HEK293T (cell line): ENCODE measurements at regions not wholly inside any gene's neighbourhood (a gene's known extent, or its start where the extent isn't known, plus 50 kb on each side); places are given as distances from the start of the nearest gene placed in this dataset.

ENCODE experiments used
- BHLHE40 ChIP-seq: fragments of 450-650 bp; IDR thresholded peaks from 2 replicates; pipeline ENCODE4 v1.6.1; 2016; ENCODE audit warnings: mild to moderate bottlenecking, moderate library complexity, borderline replicate concordance
- CTBP1 ChIP-seq: fragments of 450-650 bp; IDR thresholded peaks from 2 replicates; pipeline ENCODE4 v1.6.1; 2016; ENCODE audit warnings: borderline replicate concordance
- FOXM1 ChIP-seq: fragments of 450-650 bp; IDR thresholded peaks from 2 replicates; pipeline ENCODE4 v1.6.1; 2017; ENCODE audit warnings: mild to moderate bottlenecking, borderline replicate concordance
- L3MBTL2 ChIP-seq: fragments of 450-650 bp; conservative IDR thresholded peaks from 2 replicates; pipeline ENCODE4 v1.6.1; 2016; ENCODE audit warnings: mild to moderate bottlenecking
- NFRKB ChIP-seq: fragments of 450-650 bp; IDR thresholded peaks from 2 replicates; pipeline ENCODE4 v1.6.1; 2016; ENCODE audit warnings: mild to moderate bottlenecking, moderate library complexity
- SP1 ChIP-seq: fragments of 450-650 bp; IDR thresholded peaks from 2 replicates; pipeline ENCODE4 v1.6.1; 2017
- SUZ12 ChIP-seq: fragments of 450-650 bp; IDR thresholded peaks from 2 replicates; pipeline ENCODE4 v1.6.1; 2016; ENCODE audit warnings: mild to moderate bottlenecking
- TARDBP ChIP-seq: fragments of 450-650 bp; IDR thresholded peaks from 2 replicates; pipeline ENCODE4 v1.6.1; 2016
- TF ChIP-seq, protein P1 (sequence below): fragments of 450-650 bp; IDR thresholded peaks from 2 replicates; pipeline ENCODE4 v1.6.1; 2016

DNA sequence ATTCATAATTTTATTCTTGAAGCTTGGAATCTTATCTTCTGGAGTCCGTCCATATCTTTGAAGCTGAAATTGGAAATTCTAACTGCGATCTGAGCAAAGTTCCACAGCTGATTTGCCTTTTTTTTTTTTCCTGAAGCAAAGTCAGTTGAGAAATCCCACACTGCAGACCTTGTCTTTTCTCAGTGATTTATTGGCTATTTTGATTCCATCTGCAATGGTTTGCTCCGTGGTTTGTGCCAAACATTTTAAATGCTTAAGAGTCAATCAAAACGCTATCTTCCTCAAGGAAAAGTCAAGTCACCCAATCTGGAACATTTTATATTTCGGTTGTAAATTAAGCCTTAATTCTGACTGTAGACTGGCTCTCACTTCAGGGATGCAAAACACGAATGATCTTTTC lies 88.2 kb upstream of the GRIK1 start:
- no peak for TF ChIP-seq FOXM1
- TF ChIP-seq TARDBP = no peak
- TF ChIP-seq, protein P1, sequence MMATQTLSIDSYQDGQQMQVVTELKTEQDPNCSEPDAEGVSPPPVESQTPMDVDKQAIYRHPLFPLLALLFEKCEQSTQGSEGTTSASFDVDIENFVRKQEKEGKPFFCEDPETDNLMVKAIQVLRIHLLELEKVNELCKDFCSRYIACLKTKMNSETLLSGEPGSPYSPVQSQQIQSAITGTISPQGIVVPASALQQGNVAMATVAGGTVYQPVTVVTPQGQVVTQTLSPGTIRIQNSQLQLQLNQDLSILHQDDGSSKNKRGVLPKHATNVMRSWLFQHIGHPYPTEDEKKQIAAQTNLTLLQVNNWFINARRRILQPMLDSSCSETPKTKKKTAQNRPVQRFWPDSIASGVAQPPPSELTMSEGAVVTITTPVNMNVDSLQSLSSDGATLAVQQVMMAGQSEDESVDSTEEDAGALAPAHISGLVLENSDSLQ = no peak
- no peak for TF ChIP-seq SUZ12
- TF ChIP-seq SP1 = no peak
- no peak for TF ChIP-seq NFRKB
- no peak for TF ChIP-seq BHLHE40
- no peak for TF ChIP-seq CTBP1
- no peak for TF ChIP-seq L3MBTL2
